Mucosa of rectum (tissue), 2 donors: ENCODE measurements at regions not wholly inside any gene's neighbourhood (a gene's known extent, or its start where the extent isn't known, plus 50 kb on each side); places are given as distances from the start of the nearest gene placed in this dataset.

Source experiments
- H3K27ac ChIP-seq, 2 donors: one replicate each; pipeline ENCODE4 v1.7.0; 2013; ENCODE audit warnings: inconsistent platforms in 2 of 2, low read depth in 2 of 2, low read length in 2 of 2
- H3K27me3 ChIP-seq, 2 donors: one replicate each; pipeline ENCODE4 v1.7.0; 2013; ENCODE audit warnings: low read length in 2 of 2; ENCODE audit not compliant: control insufficient read depth in 2 of 2, insufficient read depth in 2 of 2
- H3K36me3 ChIP-seq, 2 donors: one replicate each; pipeline ENCODE4 v1.7.0; 2013; ENCODE audit warnings: low read length in 2 of 2; ENCODE audit not compliant: control insufficient read depth in 2 of 2, insufficient read depth in 2 of 2
- H3K4me1 ChIP-seq, 2 donors: one replicate each; pipeline ENCODE4 v1.7.0; 2013; ENCODE audit warnings: low read length in 2 of 2, mild to moderate bottlenecking in 1 of 2; ENCODE audit not compliant: control insufficient read depth in 2 of 2, insufficient read depth in 2 of 2
- H3K4me3 ChIP-seq, 2 donors: one replicate each; pipeline ENCODE4 v1.7.0; 2013; ENCODE audit warnings: low read length in 2 of 2
- H3K9ac ChIP-seq, 2 donors: one replicate each; pipeline ENCODE4 v1.7.0; 2013; ENCODE audit warnings: low read length in 2 of 2, low read depth in 1 of 2, mild to moderate bottlenecking in 1 of 2
- H3K9me3 ChIP-seq, 2 donors: one replicate each; pipeline ENCODE4 v1.7.0; 2013; ENCODE audit warnings: low read length in 2 of 2; ENCODE audit not compliant: control insufficient read depth in 2 of 2
- donor health status: healthy.
- donor health status: Normal muscosa, but diverticular disease.

DNA sequence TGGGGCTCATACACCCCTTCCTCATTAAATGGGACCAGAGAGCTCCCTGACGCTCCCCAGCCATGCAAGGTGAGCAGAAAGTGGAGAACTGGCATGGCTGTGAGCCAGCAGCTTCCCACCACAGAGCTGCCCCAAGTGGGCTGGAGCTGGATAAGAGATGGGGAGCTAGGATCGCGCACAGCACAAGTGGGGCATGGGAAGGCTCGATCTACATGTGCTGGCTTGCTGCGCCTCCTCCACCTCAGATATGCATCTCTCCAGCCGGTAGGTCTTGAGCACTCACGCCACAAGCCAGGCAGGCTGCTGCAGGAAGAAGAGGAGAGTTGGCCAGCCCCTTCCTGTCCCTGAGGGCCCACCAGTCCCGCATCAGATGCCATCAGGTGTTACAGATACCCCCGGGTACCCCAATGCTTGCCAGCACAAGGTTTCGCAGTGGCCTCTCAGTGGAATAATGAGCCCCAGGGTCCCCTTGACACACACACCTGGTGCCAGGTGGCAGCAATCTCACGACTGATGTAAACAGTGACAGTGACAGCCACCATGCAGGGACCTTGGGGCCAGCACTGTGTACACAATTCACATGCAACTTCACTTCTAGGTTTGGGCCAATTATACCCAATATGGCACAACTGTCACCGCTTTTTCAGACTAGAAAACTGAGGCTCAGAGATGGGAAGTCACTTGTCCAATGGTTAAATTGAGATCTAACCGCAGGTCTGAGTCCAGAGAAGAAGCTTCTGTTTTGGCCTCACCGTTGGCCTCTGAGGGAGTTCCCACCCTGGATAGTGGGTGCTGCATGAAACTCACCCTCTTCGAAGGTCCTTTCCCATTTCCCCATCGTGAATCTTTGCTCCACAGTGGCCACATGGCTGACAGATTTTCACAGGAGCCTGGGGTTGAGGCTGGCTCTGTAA is 79.3 kb downstream of the OAT start:
- H3K27me3 ChIP-seq = no peaks in the 10 kb centered on the region
- H3K9ac ChIP-seq = no peak overlapping the region
- no peak overlapping the region for H3K27ac ChIP-seq
- H3K9me3 ChIP-seq = no peaks in the 10 kb centered on the region
- H3K36me3 ChIP-seq = no peaks in the 10 kb centered on the region
- H3K4me3 ChIP-seq = no peak overlapping the region
- peaks cover 3 to 4% of the 10 kb centered on the region in 2 donors for H3K4me1 ChIP-seq

DNA sequence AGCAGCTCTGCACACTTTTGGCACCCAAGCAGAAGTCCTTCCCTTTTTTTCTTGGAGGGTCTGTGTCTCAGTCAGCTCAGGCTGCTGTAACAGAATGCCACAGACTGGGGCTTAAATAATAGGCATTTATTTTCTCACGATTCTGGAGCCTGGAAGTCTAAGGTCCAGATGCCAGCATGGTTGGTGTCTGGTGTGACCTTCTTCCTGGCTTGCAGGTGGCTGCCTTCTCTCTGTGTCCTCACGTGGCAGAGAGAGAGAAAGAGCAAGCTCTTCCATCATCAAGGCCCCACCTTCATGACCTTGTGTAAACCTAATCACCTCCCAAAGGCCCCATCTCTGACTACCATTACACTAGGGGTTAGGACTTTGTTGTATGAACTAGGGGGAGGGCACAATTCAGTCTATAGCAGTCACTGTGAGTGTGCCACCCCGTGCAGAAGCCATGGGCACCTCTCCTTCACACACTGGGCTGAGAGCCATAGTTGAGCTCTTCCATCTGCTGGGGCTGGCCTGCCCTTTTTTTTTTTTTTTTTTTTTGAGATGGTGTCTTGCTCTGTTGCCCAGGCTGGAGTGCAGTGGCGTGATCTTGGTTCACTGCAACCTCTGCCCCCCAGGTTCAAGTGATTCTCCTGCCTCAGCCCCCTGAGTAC is 80.3 kb downstream of the OAT start:
- no peaks in the 10 kb centered on the region for H3K9me3 ChIP-seq
- H3K36me3 ChIP-seq = no peaks in the 10 kb centered on the region
- H3K4me1 ChIP-seq = peaks cover 3 to 4% of the 10 kb centered on the region in 2 donors
- H3K9ac ChIP-seq = no peak overlapping the region
- H3K27ac ChIP-seq = no peak overlapping the region
- no peaks in the 10 kb centered on the region for H3K27me3 ChIP-seq
- H3K4me3 ChIP-seq = no peak overlapping the region

DNA sequence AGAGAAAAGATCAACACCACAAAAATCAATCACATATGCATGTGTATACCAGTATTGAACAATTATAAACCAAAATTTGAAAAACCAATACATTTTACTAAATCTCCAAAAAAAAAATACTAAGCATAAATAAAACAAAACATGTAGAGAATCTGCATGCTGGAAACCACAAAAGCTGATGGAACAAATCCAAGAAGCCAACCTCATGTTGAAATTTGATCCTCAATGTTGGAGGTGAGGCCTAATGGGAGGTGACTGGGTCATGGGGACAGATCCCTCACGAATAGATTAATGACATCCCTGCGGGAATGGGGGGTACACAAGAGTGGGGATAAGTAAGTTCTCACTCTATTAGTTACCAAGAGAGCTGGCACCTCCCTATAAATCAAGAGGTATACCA is 82.5 kb downstream of the OAT start:
- H3K27ac ChIP-seq = no peak overlapping the region
- no peaks in the 10 kb centered on the region for H3K36me3 ChIP-seq
- no peak overlapping the region for H3K9ac ChIP-seq
- no peaks in the 10 kb centered on the region for H3K27me3 ChIP-seq
- no peaks in the 10 kb centered on the region for H3K9me3 ChIP-seq
- no peak overlapping the region for H3K4me3 ChIP-seq
- peaks cover 0 to 4% of the 10 kb centered on the region in 2 donors for H3K4me1 ChIP-seq

DNA sequence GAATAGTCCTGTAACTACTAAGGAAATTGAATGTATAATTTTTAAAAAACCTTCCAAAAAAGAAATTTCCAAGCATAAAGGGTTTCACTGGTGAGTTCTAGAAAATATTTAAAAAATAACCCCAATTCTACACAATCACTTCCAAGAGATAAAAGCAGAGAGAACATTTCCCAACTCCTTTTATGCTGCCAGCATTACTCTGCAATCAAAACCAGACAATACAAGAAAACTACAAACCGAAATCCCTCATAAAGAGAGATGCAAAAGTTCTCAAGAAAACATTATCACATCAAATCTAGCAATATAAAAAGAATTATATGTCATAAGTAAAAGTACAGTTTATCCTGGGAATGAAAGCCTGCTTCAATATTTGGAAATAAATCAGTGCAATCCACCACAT is 84.8 kb downstream of the OAT start:
- H3K4me1 ChIP-seq = no peaks in the 10 kb centered on the region
- no peaks in the 10 kb centered on the region for H3K36me3 ChIP-seq
- H3K9me3 ChIP-seq = no peaks in the 10 kb centered on the region
- H3K4me3 ChIP-seq = no peak overlapping the region
- H3K9ac ChIP-seq = no peak overlapping the region
- H3K27ac ChIP-seq = no peak overlapping the region
- no peaks in the 10 kb centered on the region for H3K27me3 ChIP-seq

- no peak overlapping the region for H3K4me3 ChIP-seq
- H3K27me3 ChIP-seq = no peaks in the 10 kb centered on the region
- no peaks in the 10 kb centered on the region for H3K36me3 ChIP-seq
- H3K27ac ChIP-seq = no peak overlapping the region
- no peaks in the 10 kb centered on the region for H3K9me3 ChIP-seq
- H3K4me1 ChIP-seq = no peaks in the 10 kb centered on the region
- no peak overlapping the region for H3K9ac ChIP-seq
Observed at GRCh38 chr10:124332426-124332825, 86.3 kb downstream of the OAT start.

DNA sequence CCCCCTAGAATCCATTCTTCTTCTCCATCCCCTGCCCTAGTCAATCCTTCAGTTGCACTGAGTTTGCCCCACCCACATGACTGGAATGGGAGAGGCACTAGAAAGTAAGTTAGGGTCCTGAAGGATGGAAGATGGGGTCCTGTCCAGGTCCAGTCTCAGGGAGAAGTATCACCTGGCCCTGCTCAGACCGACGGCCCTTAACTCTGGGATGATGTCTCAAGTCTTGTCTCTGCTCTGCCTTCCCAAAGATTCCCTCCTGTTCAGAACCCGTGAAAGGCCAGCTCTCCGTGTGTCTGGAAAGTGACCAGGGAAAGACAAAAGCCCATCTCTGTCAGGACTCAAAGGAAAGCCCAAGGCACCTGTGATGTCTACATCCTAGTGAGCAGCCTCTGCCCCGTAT is 88.8 kb downstream of the OAT start:
- H3K4me3 ChIP-seq = no peak overlapping the region
- no peak overlapping the region for H3K9ac ChIP-seq
- H3K9me3 ChIP-seq = no peaks in the 10 kb centered on the region
- no peaks in the 10 kb centered on the region for H3K36me3 ChIP-seq
- no peaks in the 10 kb centered on the region for H3K4me1 ChIP-seq
- no peak overlapping the region for H3K27ac ChIP-seq
- H3K27me3 ChIP-seq = no peaks in the 10 kb centered on the region

GRCh38 chr10:124329362-124329761 is 89.4 kb downstream of the OAT start:
- H3K27ac ChIP-seq = no peak overlapping the region
- no peak overlapping the region for H3K4me3 ChIP-seq
- H3K36me3 ChIP-seq = no peaks in the 10 kb centered on the region

GRCh38 chr10:124328477-124329220 is 90.1 kb downstream of the OAT start:
- Histone ChIP-seq H3K4me1 (no peaks in the 10 kb centered on the region), H3K27me3 (no peaks in the 10 kb centered on the region), H3K36me3 (no peaks in the 10 kb centered on the region), H3K4me3 (no peak overlapping the region), H3K9ac (no peak overlapping the region), H3K27ac (no peak overlapping the region), H3K9me3 (no peaks in the 10 kb centered on the region)

More at GRCh38 chr10:124329362-124329761, 89.4 kb downstream of the OAT start:
- Histone ChIP-seq H3K9ac (no peak overlapping the region), H3K27me3 (no peaks in the 10 kb centered on the region), H3K9me3 (no peaks in the 10 kb centered on the region), H3K4me1 (no peaks in the 10 kb centered on the region)

DNA sequence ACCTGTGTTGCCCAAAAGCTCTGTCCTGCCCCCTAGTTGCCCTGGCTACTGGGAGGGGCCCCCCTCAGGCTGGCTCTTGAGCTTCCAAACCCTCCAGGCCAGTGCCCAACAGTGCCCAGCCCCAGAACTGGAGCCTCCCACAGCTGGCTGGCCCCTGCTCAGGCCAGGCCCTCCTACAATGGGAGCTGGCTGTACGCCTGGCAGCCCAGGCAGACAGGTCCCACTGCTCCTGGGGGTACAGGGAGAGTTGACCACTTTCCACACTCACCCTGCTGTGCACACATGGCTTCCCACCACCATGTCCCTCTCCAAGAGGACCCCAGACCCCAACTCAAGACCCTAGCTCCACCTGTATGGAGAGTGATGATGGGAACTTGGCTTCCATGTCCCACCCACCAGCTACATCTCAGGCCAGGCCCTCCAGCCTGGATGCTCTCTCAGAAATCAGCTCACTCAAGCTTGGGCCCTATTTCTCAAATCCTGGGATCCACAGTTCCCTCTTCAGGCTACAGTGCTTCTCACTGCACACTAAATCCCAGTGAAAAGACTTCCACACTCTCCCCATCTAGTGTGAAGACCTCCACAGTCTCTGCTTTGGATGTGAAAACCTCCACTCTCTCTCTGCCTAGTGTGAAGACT is 92.6 kb downstream of the OAT start:
- Histone ChIP-seq H3K36me3 (no peaks in the 10 kb centered on the region), H3K4me1 (no peaks in the 10 kb centered on the region), H3K27ac (no peak overlapping the region), H3K27me3 (peaks cover 0 to 2% of the 10 kb centered on the region in 2 donors), H3K9ac (no peak overlapping the region), H3K4me3 (no peak overlapping the region), H3K9me3 (no peaks in the 10 kb centered on the region)

GRCh38 chr10:124325633-124325914 is 93.1 kb downstream of the OAT start:
- H3K36me3 ChIP-seq = no peaks in the 10 kb centered on the region
- no peak overlapping the region for H3K27ac ChIP-seq
- no peak overlapping the region for H3K9ac ChIP-seq
- no peaks in the 10 kb centered on the region for H3K4me1 ChIP-seq
- H3K4me3 ChIP-seq = no peak overlapping the region
- no peaks in the 10 kb centered on the region for H3K9me3 ChIP-seq
- peaks cover 0 to 2% of the 10 kb centered on the region in 2 donors for H3K27me3 ChIP-seq
